BLaER1 treated with 17β-estradiol and CSF1 and Interleukin-3, amounts not matched to agents 10 nM and 100 nM (cell line): ENCODE measurements at regions not wholly inside any gene's neighbourhood (a gene's known extent, or its start where the extent isn't known, plus 50 kb on each side); places are given as distances from the start of the nearest gene placed in this dataset.

Experiments
- H3K27ac ChIP-seq, 11 experiments: shearing (Covaris generic); formaldehyde crosslinking; 2 replicates each; pipeline ENCODE4 v1.8.1; 2022
- H3K27me3 ChIP-seq, 11 experiments: shearing (Covaris generic); formaldehyde crosslinking; 2 replicates each; pipeline ENCODE4 v1.8.1; 2022
- H3K36me3 ChIP-seq, 11 experiments: shearing (Covaris generic); formaldehyde crosslinking; 2 replicates each; pipeline ENCODE4 v1.8.1; 2022
- H3K4me1 ChIP-seq, 10 experiments: shearing (Covaris generic); formaldehyde crosslinking; 2 replicates each; pipeline ENCODE4 v1.8.1; 2022
- H3K4me2 ChIP-seq, 11 experiments: shearing (Covaris generic); formaldehyde crosslinking; 2 replicates each; pipeline ENCODE4 v1.8.1; 2022
- H3K4me3 ChIP-seq, 10 experiments: shearing (Covaris generic); formaldehyde crosslinking; 2 replicates each; pipeline ENCODE4 v1.8.1; 2022
- H3K9ac ChIP-seq, 11 experiments: shearing (Covaris generic); formaldehyde crosslinking; 2 replicates each; pipeline ENCODE4 v1.8.1; 2022
- H3K9me3 ChIP-seq, 11 experiments: shearing (Covaris generic); formaldehyde crosslinking; replicated peaks in 1 of 11; 2 replicates each; pipeline ENCODE4 v1.8.1; 2022
- H4K20me1 ChIP-seq, 11 experiments: shearing (Covaris generic); formaldehyde crosslinking; 2 replicates each; pipeline ENCODE4 v1.8.1; 2022
- Cebpa-rat ChIP-seq, 11 experiments: shearing (Covaris generic); IDR thresholded peaks; 2 replicates each; pipeline ENCODE4 v1.8.1; 2022

DNA sequence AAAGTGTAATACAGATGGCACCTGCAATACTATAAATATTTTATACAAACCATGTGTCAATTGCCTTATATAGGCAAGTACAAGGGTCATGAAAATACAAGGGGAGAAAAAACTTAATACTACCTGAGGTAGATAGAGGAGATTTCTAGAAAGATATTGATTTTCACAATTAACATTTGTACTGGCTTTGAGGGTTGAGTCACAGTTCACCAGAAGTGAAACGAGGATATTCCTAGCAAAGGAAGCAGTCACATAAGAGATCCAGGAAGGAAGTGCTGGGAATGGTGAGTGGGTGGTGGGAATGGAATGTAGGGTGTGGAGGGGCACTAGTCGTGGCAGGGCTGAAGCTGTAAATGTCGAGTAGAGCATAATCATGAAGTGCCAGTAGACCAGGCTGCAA lies 108.7 kb downstream of the P2RY1 start:
- H3K4me2 ChIP-seq = no peak overlapping the region
- no peak overlapping the region for H3K27ac ChIP-seq
- H3K4me1 ChIP-seq = no peaks in the 10 kb centered on the region
- no peaks in the 10 kb centered on the region for H3K36me3 ChIP-seq
- no peak overlapping the region for H3K4me3 ChIP-seq
- no peaks in the 10 kb centered on the region for H3K27me3 ChIP-seq
- no peaks in the 10 kb centered on the region for H4K20me1 ChIP-seq
- no peak for TF ChIP-seq Cebpa-rat (IDR thresholded peaks at IDR 0.05)
- H3K9me3 ChIP-seq = no peaks in the 10 kb centered on the region
- no peak overlapping the region for H3K9ac ChIP-seq

DNA sequence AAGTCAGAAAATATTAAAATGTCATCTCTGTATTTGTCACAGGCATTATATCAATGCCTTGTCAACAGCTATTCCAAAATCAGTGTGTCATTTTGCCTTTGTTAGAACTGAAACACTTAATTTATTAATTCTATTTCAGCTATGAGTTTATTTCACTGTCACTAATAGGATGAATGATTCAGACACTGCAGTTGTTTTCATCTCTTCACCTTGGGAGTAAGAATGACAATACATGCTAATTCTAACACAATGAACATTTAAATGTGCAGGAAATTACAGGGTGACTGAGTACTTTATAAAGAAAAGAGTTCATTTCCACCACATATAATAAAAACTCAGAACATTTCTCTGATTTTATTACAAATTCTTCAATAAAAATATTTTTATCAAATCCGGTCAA lies 109.7 kb downstream of the P2RY1 start:
- TF ChIP-seq Cebpa-rat (IDR thresholded peaks at IDR 0.05) = no peak
- Histone ChIP-seq H3K27me3 (no peaks in the 10 kb centered on the region), H3K4me3 (no peak overlapping the region), H3K4me2 (no peak overlapping the region), H3K9ac (no peak overlapping the region), H3K36me3 (no peaks in the 10 kb centered on the region), H3K27ac (no peak overlapping the region), H3K9me3 (no peaks in the 10 kb centered on the region), H3K4me1 (no peaks in the 10 kb centered on the region), H4K20me1 (no peaks in the 10 kb centered on the region)

DNA sequence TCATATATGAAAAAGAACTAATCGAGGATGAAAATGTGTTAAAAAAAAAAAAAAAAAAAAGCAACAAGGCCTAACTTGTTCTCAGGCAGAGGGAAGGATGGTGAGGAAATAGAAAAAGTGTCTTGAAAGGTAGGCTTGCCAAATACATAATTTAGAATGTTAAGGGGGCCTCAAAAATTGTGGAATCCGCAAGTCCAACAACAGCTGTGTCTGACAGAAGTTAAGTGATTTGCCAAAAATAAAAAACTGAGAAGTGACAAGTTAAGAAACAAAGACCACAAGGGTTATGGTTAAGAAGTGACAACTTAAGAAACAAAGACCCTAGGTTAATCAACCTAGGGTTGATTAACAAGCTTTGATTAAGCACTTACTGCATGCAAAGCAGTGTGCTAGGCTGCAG lies 110.6 kb downstream of the P2RY1 start:
- Histone ChIP-seq H3K4me1 (no peaks in the 10 kb centered on the region), H3K9me3 (no peaks in the 10 kb centered on the region), H3K4me3 (no peak overlapping the region), H3K4me2 (no peak overlapping the region), H4K20me1 (no peaks in the 10 kb centered on the region), H3K27ac (no peak overlapping the region), H3K9ac (no peak overlapping the region), H3K36me3 (no peaks in the 10 kb centered on the region), H3K27me3 (no peaks in the 10 kb centered on the region)
- TF ChIP-seq Cebpa-rat (IDR thresholded peaks at IDR 0.05) = no peak

DNA sequence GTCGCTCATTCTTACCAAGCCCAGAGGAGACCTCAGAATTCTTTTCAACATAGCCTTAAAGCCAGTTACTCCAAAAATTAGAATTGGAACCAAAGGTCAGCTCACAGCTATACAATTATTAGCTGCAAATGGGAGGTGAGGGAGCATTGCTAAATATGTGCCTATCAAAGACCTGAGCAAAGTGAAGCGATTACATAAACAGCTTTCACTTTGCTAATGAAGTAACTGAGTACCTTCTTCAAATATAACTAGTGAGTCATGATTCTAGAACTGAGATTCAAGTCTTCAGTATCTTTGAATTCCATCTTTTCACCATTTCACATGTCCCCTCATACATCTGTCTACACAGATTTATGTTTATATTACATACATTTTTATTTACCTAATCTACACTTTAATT lies 122.6 kb downstream of the P2RY1 start:
- no peaks in the 10 kb centered on the region for H3K27me3 ChIP-seq
- no peaks in the 10 kb centered on the region for H3K36me3 ChIP-seq
- H4K20me1 ChIP-seq = no peaks in the 10 kb centered on the region
- no peak overlapping the region for H3K27ac ChIP-seq
- no peak overlapping the region for H3K4me3 ChIP-seq
- no peak overlapping the region for H3K4me2 ChIP-seq
- no peaks in the 10 kb centered on the region for H3K4me1 ChIP-seq
- TF ChIP-seq Cebpa-rat (IDR thresholded peaks at IDR 0.05) = no peak
- H3K9ac ChIP-seq = no peak overlapping the region
- no peaks in the 10 kb centered on the region for H3K9me3 ChIP-seq

DNA sequence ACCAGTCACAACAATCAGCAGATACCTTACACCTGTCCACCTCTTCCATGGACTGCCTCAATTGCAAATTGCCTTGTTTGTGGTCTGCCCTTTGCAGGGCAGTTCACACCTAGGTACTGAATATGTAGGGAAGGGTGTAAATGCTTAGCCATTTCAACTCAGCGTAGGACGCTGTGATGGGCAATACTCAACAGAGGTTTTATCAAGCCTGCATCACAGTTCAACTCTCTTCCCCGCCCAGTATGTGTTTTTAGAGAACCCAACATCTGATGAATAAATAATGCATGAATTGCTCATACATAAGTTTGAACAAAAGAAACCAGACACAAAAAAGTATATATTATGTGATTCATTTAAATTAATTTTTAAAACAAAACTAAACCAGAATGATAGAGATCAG lies 124.4 kb downstream of the P2RY1 start:
- TF ChIP-seq Cebpa-rat (IDR thresholded peaks at IDR 0.05) = no peak

DNA sequence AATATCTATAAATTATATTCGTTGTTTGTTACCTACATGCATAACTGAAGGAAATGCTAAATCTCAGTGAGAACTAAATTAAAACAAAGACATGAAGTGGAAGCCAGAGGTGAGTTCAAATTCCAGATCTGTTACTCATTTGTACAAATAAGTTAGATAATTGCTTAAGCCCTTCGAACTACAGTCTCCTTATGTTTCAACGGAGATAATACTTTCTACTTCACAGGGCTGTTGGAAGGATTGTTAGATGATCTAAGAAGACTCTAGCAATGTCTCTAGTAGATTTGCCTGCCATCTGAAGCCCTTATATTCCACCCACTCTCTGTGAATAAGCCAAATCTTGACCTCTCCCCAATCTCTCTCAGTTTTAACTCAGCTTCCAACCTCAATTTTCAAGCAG lies 125.8 kb downstream of the P2RY1 start:
- H3K9ac ChIP-seq = no peak overlapping the region
- H3K4me1 ChIP-seq = peaks cover 0 to 16% (median 7%) of the 10 kb centered on the region in 10 experiments; a peak in 13 of 20 replicates
- no peak for TF ChIP-seq Cebpa-rat (IDR thresholded peaks at IDR 0.05)
- H3K4me3 ChIP-seq = no peak overlapping the region
- H3K4me2 ChIP-seq = no peak overlapping the region
- H3K36me3 ChIP-seq = no peaks in the 10 kb centered on the region
- H3K27me3 ChIP-seq = no peaks in the 10 kb centered on the region
- H4K20me1 ChIP-seq = no peaks in the 10 kb centered on the region
- H3K9me3 ChIP-seq = peaks cover 0 to under 1% (median 0%) of the 10 kb centered on the region in 11 experiments; a peak in 2 of 22 replicates
- H3K27ac ChIP-seq = no peak overlapping the region

More for the DNA sequence above, 124.4 kb downstream of the P2RY1 start:
- Histone ChIP-seq H3K27me3 (no peaks in the 10 kb centered on the region), H3K27ac (no peak overlapping the region), H3K9me3 (no peaks in the 10 kb centered on the region), H4K20me1 (no peaks in the 10 kb centered on the region), H3K4me2 (no peak overlapping the region), H3K4me3 (no peak overlapping the region), H3K9ac (no peak overlapping the region), H3K36me3 (no peaks in the 10 kb centered on the region), H3K4me1 (peaks cover 0 to 2% (median 0%) of the 10 kb centered on the region in 10 experiments; a peak in 2 of 20 replicates)

DNA sequence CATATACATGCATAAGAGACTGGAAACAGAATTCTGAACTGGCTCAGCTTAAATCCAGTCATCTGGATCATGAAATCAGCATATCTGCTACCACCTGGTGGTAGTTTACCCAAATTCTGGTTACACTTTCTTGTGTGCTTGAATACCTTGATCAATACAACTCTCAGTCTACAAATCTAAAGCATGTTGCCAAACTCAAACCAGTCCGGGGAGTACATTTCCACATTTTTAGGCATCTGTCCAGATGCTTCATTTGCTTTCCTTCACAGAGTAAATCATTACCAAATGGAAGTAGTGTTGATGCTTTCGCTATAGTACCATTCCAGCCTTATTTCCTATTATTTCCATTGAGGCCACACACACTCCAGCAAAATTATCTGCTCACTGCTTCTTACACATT lies 126.4 kb downstream of the P2RY1 start:
- no peak overlapping the region for H3K4me2 ChIP-seq
- no peaks in the 10 kb centered on the region for H3K27me3 ChIP-seq
- no peaks in the 10 kb centered on the region for H3K36me3 ChIP-seq
- no peaks in the 10 kb centered on the region for H4K20me1 ChIP-seq
- no peak for TF ChIP-seq Cebpa-rat (IDR thresholded peaks at IDR 0.05)
- no peak overlapping the region for H3K4me3 ChIP-seq
- H3K27ac ChIP-seq = no peak overlapping the region
- H3K4me1 ChIP-seq = peaks cover 0 to 17% (median 7%) of the 10 kb centered on the region in 10 experiments; a peak in 13 of 20 replicates
- peaks cover 3 to 7% (median 5%) of the 10 kb centered on the region in 11 experiments; a peak in 21 of 22 replicates for H3K9me3 ChIP-seq
- no peak overlapping the region for H3K9ac ChIP-seq

DNA sequence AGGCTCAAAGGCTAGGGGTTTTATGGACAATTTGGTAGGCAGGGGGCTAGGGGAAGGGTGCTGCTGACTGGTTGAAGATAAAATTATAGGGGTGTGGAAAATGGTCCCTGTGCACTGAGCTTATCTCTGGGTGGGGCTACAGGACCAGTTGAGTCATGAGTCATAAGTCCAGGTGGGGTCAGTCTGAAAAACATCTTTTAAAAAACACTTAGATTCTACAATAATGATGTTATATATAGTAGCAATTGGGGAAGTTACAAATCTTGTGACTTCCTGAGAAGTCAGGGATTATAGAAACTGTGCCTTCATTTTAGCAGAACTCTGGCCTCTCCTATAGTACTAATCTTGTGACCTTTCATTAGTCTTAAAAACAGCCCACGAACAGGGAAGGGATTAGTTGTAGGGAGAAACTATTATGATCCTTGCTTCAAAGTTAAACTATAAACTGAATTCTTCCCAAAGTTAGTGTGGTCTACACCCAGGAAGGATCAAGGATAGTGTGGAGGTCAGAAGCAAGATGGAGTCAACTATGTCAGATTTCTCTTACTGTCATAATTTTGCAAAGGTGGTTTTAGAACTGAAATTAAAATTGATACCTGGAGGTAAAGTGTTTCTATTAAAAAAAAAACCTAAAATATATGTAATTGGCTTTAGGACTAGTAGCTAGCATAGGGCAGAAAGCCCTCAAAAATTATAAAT lies 130.1 kb downstream of the P2RY1 start:
- H3K27ac ChIP-seq = peak overlapping the region in 8 of 11 experiments; percentile 3 to 67 (median 44); a peak in 11 of 22 replicates
- no peaks in the 10 kb centered on the region for H3K27me3 ChIP-seq
- H3K4me3 ChIP-seq = no peak overlapping the region
- TF ChIP-seq Cebpa-rat (IDR thresholded peaks at IDR 0.05) = no peak
- peak overlapping the region in 8 of 11 experiments; percentile 16 to 61 (median 41); a peak in 10 of 22 replicates for H3K4me2 ChIP-seq
- H3K9ac ChIP-seq = no peak overlapping the region; a peak in 1 of 22 replicates
- H3K9me3 ChIP-seq = peaks cover 12 to 18% (median 15%) of the 10 kb centered on the region in 11 experiments; a peak in 21 of 22 replicates
- no peaks in the 10 kb centered on the region for H3K36me3 ChIP-seq
- peaks cover 0 to 17% (median 7%) of the 10 kb centered on the region in 10 experiments; a peak in 13 of 20 replicates for H3K4me1 ChIP-seq
- H4K20me1 ChIP-seq = no peaks in the 10 kb centered on the region

DNA sequence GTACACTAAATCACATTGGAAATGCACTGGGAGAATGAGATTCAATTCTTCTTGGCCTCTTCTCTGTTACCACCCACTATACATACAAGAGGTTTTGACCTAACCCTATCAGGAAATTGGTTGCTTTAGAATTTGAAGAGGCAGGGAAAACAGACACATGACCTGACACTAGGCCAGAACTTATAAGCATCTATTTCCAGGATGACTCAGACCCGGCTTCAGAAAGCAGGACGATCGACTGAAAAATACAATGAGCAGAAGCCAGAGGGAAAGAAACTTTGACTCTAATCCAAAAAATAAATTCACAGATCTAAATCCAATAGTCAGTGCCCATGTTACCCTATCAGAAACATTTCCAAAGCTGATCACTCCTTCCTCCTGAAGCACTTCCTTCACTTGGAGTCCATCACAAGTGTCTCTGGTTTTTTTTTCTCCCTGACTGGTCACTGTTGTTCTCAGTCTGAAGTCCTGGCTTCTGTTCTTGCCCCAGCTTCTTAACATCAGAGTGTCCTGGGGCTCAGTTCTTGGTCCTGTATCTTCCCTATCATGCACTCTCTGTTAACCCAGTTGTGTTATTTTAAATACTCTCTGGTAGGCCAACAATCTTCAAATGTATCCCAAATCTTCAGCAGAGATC lies 133.6 kb downstream of the P2RY1 start:
- TF ChIP-seq Cebpa-rat (IDR thresholded peaks at IDR 0.05) = no peak
- no peak overlapping the region for H3K9ac ChIP-seq
- H3K27me3 ChIP-seq = no peaks in the 10 kb centered on the region
- no peaks in the 10 kb centered on the region for H3K36me3 ChIP-seq
- H3K4me2 ChIP-seq = no peak overlapping the region
- no peak overlapping the region for H3K4me3 ChIP-seq
- H3K9me3 ChIP-seq = peaks cover 12 to 18% (median 15%) of the 10 kb centered on the region in 11 experiments; a peak in 21 of 22 replicates
- H4K20me1 ChIP-seq = no peaks in the 10 kb centered on the region
- no peak overlapping the region for H3K27ac ChIP-seq
- peaks cover 0 to 17% (median 7%) of the 10 kb centered on the region in 10 experiments; a peak in 13 of 20 replicates for H3K4me1 ChIP-seq
